Endodermal cell (in vitro differentiated cells): ENCODE measurements at regions not wholly inside any gene's neighbourhood (a gene's known extent, or its start where the extent isn't known, plus 50 kb on each side); places are given as distances from the start of the nearest gene placed in this dataset.
A peak's percentile ranks its signal among the peaks of the same experiment; 100 is the strongest.

Source experiments
- DNase-seq: peaks from one replicate; pipeline ENCODE4 v3.0.0-alpha.2; 2017
- H3K27ac ChIP-seq: 2 replicates; pipeline ENCODE4 v1.5.1; 2013; ENCODE audit warnings: mild to moderate bottlenecking, low read depth, low read length, moderate library complexity
- H3K27me3 ChIP-seq: 2 replicates; pipeline ENCODE4 v1.6.1; 2013; ENCODE audit warnings: mild to moderate bottlenecking, low read length, moderate library complexity; ENCODE audit not compliant: insufficient read depth, control insufficient read depth, poor library complexity, severe bottlenecking
- H3K36me3 ChIP-seq: 2 replicates; pipeline ENCODE4 v1.7.0; 2013; ENCODE audit warnings: mild to moderate bottlenecking, low read length, moderate library complexity; ENCODE audit not compliant: control insufficient read depth, insufficient read depth
- H3K4me1 ChIP-seq: one replicate; pipeline ENCODE4 v1.7.0; 2013; ENCODE audit warnings: low read length; ENCODE audit not compliant: control insufficient read depth, insufficient read depth
- H3K4me3 ChIP-seq: 2 replicates; pipeline ENCODE4 v1.5.1; 2013; ENCODE audit warnings: mild to moderate bottlenecking, low read length, moderate library complexity
- H3K9ac ChIP-seq: 2 replicates; pipeline ENCODE4 v1.6.1; 2013; ENCODE audit warnings: mild to moderate bottlenecking, low read length, moderate library complexity; ENCODE audit not compliant: poor library complexity, severe bottlenecking; ENCODE audit errors: extremely low read depth
- H3K9me3 ChIP-seq: 2 replicates; pipeline ENCODE4 v1.6.1; 2013; ENCODE audit warnings: mild to moderate bottlenecking, low read length, moderate library complexity; ENCODE audit not compliant: control insufficient read depth
- H3K27ac Mint-ChIP-seq: 2 replicates; pipeline ENCODE4 v1.8.0; 2020; ENCODE audit warnings: mixed read lengths
- H3K27me3 Mint-ChIP-seq: 2 replicates; pipeline ENCODE4 v1.8.0; 2021; ENCODE audit warnings: mild to moderate bottlenecking, mixed read lengths; ENCODE audit not compliant: insufficient read depth
- H3K36me3 Mint-ChIP-seq: 2 replicates; pipeline ENCODE4 v1.8.0; 2020; ENCODE audit warnings: low read depth, mixed read lengths
- H3K4me1 Mint-ChIP-seq: 2 replicates; pipeline ENCODE4 v1.8.0; 2020; ENCODE audit warnings: mixed read lengths
- H3K4me3 Mint-ChIP-seq: 2 replicates; pipeline ENCODE4 v1.8.0; 2020; ENCODE audit warnings: mild to moderate bottlenecking, moderate library complexity, mixed read lengths
- H3K9me3 Mint-ChIP-seq: 2 replicates; pipeline ENCODE4 v1.8.0; 2020; ENCODE audit warnings: mild to moderate bottlenecking, mixed read lengths
- CTCF ChIP-seq: fragments of 200-600 bp; sonication (generic); conservative IDR thresholded peaks from 2 replicates; pipeline ENCODE4 v1.5.0; 2021; ENCODE audit warnings: antibody characterized with exemption, mild to moderate bottlenecking
- WGBS, 2 experiments: methylation state at CpG; one replicate each; pipeline versions ENCODE4 v1.1.5 to v1.1.7; 2013; ENCODE audit warnings: missing lambda C conversion rate in 2 of 2, mixed read lengths in 1 of 2; ENCODE audit not compliant: insufficient coverage in 1 of 2, insufficient read length in 1 of 2; 5-methylcytosine and 5-hydroxymethylcytosine counted together

GRCh38 chr10:78902815-78903214, 166.0 kb upstream of the ZMIZ1 start:
- TF ChIP-seq CTCF = no peak
- H3K36me3 ChIP-seq = no peaks in the 10 kb centered on the region
- no peak overlapping the region for H3K9ac ChIP-seq
- no peak for DNase-seq
- H3K27me3 Mint-ChIP-seq = no peaks in the 10 kb centered on the region
- H3K4me3 ChIP-seq = no peak overlapping the region
- H3K4me1 Mint-ChIP-seq = peaks cover 15% of the 10 kb centered on the region
- H3K27me3 ChIP-seq = no peaks in the 10 kb centered on the region
- H3K9me3 Mint-ChIP-seq = no peaks in the 10 kb centered on the region
- H3K9me3 ChIP-seq = no peaks in the 10 kb centered on the region
- no peaks in the 10 kb centered on the region for H3K36me3 Mint-ChIP-seq
- H3K27ac Mint-ChIP-seq = no peak overlapping the region
- no peak overlapping the region for H3K27ac ChIP-seq
- H3K4me3 Mint-ChIP-seq = no peak overlapping the region
- WGBS, 2 experiments = 81% methylated on average over 3 of the region's 3 CpGs; no CpG with 5 or more reads in 1 of the 2 experiments
- peaks cover 6% of the 10 kb centered on the region for H3K4me1 ChIP-seq

- H3K4me3 Mint-ChIP-seq = no peak overlapping the region
- DNase-seq = peak; percentile 21
- peaks cover 15% of the 10 kb centered on the region for H3K4me1 Mint-ChIP-seq
- no peaks in the 10 kb centered on the region for H3K9me3 ChIP-seq
- no peak overlapping the region for H3K27ac ChIP-seq
- H3K9me3 Mint-ChIP-seq = no peaks in the 10 kb centered on the region
- H3K27ac Mint-ChIP-seq = no peak overlapping the region
- H3K4me3 ChIP-seq = no peak overlapping the region
- H3K36me3 Mint-ChIP-seq = no peaks in the 10 kb centered on the region
- H3K36me3 ChIP-seq = no peaks in the 10 kb centered on the region
- no peaks in the 10 kb centered on the region for H3K27me3 ChIP-seq
- TF ChIP-seq CTCF = no peak
- H3K27me3 Mint-ChIP-seq = no peaks in the 10 kb centered on the region
- 90 to 98% methylated on average over 3 to 4 of the region's 4 CpGs for WGBS, 2 experiments
- peaks cover 6% of the 10 kb centered on the region for H3K4me1 ChIP-seq
- H3K9ac ChIP-seq = no peak overlapping the region
Measured at GRCh38 chr10:78903341-78903940, 165.3 kb upstream of the ZMIZ1 start.

- Mint-ChIP-seq H3K4me1 (peaks cover 15% of the 10 kb centered on the region), H3K27ac (no peak overlapping the region), H3K27me3 (no peaks in the 10 kb centered on the region), H3K9me3 (no peaks in the 10 kb centered on the region), H3K4me3 (no peak overlapping the region), H3K36me3 (no peaks in the 10 kb centered on the region)
- no peaks in the 10 kb centered on the region for H3K36me3 ChIP-seq
- peaks cover 6% of the 10 kb centered on the region for H3K4me1 ChIP-seq
- no peak overlapping the region for H3K4me3 ChIP-seq
- 90 to 100% methylated on average over 4 to 5 of the region's 5 CpGs for WGBS, 2 experiments
- no peaks in the 10 kb centered on the region for H3K9me3 ChIP-seq
- no peak overlapping the region for H3K9ac ChIP-seq
- no peak for TF ChIP-seq CTCF
- peak; percentile 45 for DNase-seq
- H3K27me3 ChIP-seq = no peaks in the 10 kb centered on the region
- no peak overlapping the region for H3K27ac ChIP-seq
Measured at GRCh38 chr10:78904196-78904595, 164.6 kb upstream of the ZMIZ1 start.
